Ishikawa (cell line): ENCODE measurements at regions not wholly inside any gene's neighbourhood (a gene's known extent, or its start where the extent isn't known, plus 50 kb on each side); places are given as distances from the start of the nearest gene placed in this dataset.

Experiments
- EP300 ChIP-seq: IDR thresholded peaks from 2 replicates; pipeline ENCODE4 v1.6.1; 2012; ENCODE audit warnings: borderline replicate concordance
- NFIC ChIP-seq: IDR thresholded peaks from 2 replicates; pipeline ENCODE4 v1.6.1; 2012
- RAD21 ChIP-seq: IDR thresholded peaks from 2 replicates; pipeline ENCODE4 v1.6.1; 2012; ENCODE audit warnings: low read depth
- TAF1 ChIP-seq: IDR thresholded peaks from 2 replicates; pipeline ENCODE4 v1.6.1; 2012; ENCODE audit warnings: low read depth, mild to moderate bottlenecking
- YY1 ChIP-seq: IDR thresholded peaks from 2 replicates; pipeline ENCODE4 v1.6.1; 2012; ENCODE audit warnings: low read depth
- ZBTB7A ChIP-seq: IDR thresholded peaks from 2 replicates; pipeline ENCODE4 v1.6.1; 2012; ENCODE audit warnings: low read depth

DNA sequence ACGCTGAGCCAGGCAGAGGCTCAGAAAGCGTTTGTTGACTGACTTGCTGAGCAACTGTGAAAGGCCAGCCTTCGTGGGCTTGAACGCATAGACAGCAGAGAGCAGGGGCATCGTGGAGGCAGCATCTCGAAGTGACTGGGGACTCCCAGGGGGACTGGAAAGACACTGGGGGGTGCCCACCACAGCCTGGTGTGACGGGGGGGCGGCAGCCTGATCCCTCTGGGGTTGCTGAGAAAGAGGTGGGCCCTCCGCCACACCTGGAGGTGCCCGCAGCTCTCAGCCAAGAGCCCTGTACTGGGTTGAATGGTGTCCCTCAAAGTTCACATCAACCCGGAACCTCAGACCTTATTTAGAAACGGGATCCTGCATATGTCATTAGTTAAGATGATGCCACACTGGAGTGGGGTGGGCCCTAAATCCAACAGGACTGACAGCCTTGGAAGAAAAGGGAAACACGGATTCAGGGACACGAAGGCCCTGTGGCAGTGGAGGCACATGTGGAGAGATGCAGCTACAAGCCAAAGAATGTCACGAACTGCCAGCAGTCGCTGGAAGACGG, 84.6 kb downstream of the RFLNA start:
- TF ChIP-seq RAD21 (no peak), EP300 (no peak), TAF1 (no peak), YY1 (no peak), NFIC (no peak), ZBTB7A (no peak)
